NT2/D1 (cell line): ENCODE measurements at regions not wholly inside any gene's neighbourhood (a gene's known extent, or its start where the extent isn't known, plus 50 kb on each side); places are given as distances from the start of the nearest gene placed in this dataset.
"Not testable (repeated sequence)": the region's sequence is repeated elsewhere in the genome, so short reads cannot be mapped to it uniquely, and the experiment has no call there.

ENCODE experiments used
- DNase-seq: peaks from one replicate; pipeline ENCODE4 v3.0.0-alpha.2; 2011; ENCODE audit warnings: low read depth, low spot score
- H3K27me3 ChIP-seq: 2 replicates; pipeline ENCODE4 v1.6.0; 2011; ENCODE audit warnings: mild to moderate bottlenecking; ENCODE audit not compliant: insufficient read length, insufficient read depth
- H3K36me3 ChIP-seq: 2 replicates; pipeline ENCODE4 v1.6.1; 2011; ENCODE audit warnings: mild to moderate bottlenecking, low read length, mixed read lengths; ENCODE audit not compliant: insufficient read depth, insufficient read length
- H3K4me1 ChIP-seq: 2 replicates; pipeline ENCODE4 v1.5.1; 2011; ENCODE audit not compliant: insufficient read depth, insufficient read length
- H3K4me3 ChIP-seq: 2 replicates; pipeline ENCODE4 v1.5.1; 2011; ENCODE audit warnings: low read depth; ENCODE audit not compliant: insufficient read length
- H3K9ac ChIP-seq: 2 replicates; pipeline ENCODE4 v1.6.0; 2011; ENCODE audit warnings: low read depth; ENCODE audit not compliant: insufficient read length
- H3K9me3 ChIP-seq: 2 replicates; pipeline ENCODE4 v1.5.1; 2011; ENCODE audit warnings: mild to moderate bottlenecking, low read length; ENCODE audit not compliant: insufficient read depth
- SUZ12 ChIP-seq: IDR thresholded peaks from 2 replicates; pipeline ENCODE4 v1.6.1; 2011; ENCODE audit not compliant: insufficient read length, insufficient read depth; ENCODE audit errors: extremely low read depth
- YY1 ChIP-seq: IDR thresholded peaks from 2 replicates; pipeline ENCODE4 v1.6.1; 2011; ENCODE audit not compliant: insufficient read length, insufficient read depth
- ZNF274 ChIP-seq: IDR thresholded peaks from 2 replicates; pipeline ENCODE4 v1.6.1; 2011; ENCODE audit warnings: mild to moderate bottlenecking, low read depth, low read length

DNA sequence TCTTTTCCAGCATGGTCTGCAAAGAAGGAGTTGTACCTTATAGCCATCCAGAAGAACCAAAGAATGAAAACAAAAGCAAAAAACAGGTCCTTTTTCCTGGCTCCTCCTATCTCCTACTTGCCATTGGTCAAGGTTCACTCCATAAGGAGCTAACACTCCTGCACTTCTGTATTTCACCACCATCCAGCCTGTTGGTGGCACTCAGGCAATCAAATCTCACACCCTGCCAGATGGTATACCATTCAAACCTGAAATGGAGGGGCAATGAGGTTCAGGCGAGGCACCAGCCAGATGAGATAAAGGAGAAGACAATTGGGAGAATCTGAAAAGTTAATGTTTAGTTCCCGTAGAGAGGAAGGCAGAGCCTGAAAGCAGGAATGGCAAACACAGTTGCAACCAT is 203.8 kb downstream of the ALDH8A1 start:
- no peaks in the 10 kb centered on the region for H3K27me3 ChIP-seq
- H3K9ac ChIP-seq = no peak overlapping the region
- H3K36me3 ChIP-seq = no peaks in the 10 kb centered on the region
- no peak overlapping the region for H3K4me3 ChIP-seq
- no peaks in the 10 kb centered on the region for H3K4me1 ChIP-seq
- no peak for DNase-seq
- no peaks in the 10 kb centered on the region; the same call in 1 of the 2 replicates for H3K9me3 ChIP-seq
- TF ChIP-seq ZNF274 = no peak
- no peak for TF ChIP-seq SUZ12
- TF ChIP-seq YY1 = no peak

DNA sequence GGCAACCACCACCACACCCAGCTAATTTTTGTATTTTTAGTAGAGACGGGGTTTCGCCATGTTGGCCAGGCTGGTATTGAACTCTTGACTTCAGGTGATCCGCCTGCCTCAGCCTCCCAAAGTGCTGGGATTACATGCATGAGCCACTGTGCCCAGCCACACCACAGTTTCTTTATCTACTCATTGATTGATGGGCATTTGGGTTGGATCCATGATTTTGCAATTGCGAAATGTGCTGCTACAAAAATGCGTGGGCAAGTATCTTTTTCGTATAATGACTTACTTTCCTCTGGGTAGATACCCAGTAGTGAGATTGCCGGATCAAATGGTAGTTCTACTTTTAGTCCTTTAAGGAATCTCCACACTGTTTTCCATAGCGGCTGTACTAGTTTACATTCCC is 204.7 kb downstream of the ALDH8A1 start:
- DNase-seq, H3K9me3 ChIP-seq, H3K4me1 ChIP-seq, H3K36me3 ChIP-seq, H3K9ac ChIP-seq, H3K4me3 ChIP-seq, H3K27me3 ChIP-seq: not testable (repeated sequence)

DNA sequence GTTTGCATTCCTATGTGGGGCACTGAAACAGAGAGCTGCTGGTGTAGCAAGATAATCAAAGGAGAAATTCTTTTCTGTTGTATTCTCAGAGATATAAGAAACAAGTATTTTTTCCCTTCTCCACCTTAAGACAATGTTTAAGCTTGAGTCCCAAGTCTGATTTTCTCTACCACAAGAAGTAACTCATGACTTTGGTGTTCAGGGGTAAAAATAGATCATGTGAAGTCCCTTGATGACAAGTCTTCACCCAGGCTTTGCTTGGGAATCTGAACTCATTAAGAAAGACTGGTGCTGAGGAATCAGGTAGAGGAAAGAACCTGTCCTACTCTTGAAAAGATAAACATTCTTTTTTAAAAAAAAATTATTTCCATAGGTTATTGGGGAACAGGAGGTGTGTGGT is 205.6 kb downstream of the ALDH8A1 start:
- Histone ChIP-seq H3K9me3 (no peaks in the 10 kb centered on the region; the same call in 1 of the 2 replicates), H3K4me3 (no peak overlapping the region), H3K27me3 (no peaks in the 10 kb centered on the region), H3K36me3 (no peaks in the 10 kb centered on the region), H3K9ac (no peak overlapping the region), H3K4me1 (no peaks in the 10 kb centered on the region)
- DNase-seq = no peak
- TF ChIP-seq SUZ12 = no peak
- TF ChIP-seq ZNF274 = no peak
- TF ChIP-seq YY1 = no peak

DNA sequence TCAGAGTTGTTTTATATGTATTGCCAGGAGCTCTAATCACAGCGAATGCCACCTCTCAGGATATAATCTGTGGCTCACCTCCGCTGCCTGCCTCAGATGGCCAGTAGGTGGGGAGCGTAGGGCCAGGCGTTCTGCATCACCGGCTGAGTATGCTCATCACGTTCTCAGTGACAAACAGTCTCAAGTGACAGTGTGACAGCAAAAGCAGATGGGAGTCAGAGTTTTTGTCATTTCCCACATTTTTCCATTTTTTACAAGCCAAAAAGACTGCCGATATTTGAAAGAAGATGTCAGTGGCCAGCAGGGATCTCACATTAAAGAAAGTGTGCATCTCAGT is 208.7 kb downstream of the ALDH8A1 start:
- Histone ChIP-seq H3K36me3 (no peaks in the 10 kb centered on the region), H3K4me3 (no peak overlapping the region), H3K9ac (no peak overlapping the region), H3K9me3 (no peaks in the 10 kb centered on the region), H3K4me1 (no peaks in the 10 kb centered on the region), H3K27me3 (no peaks in the 10 kb centered on the region)
- no peak for DNase-seq
- no peak for TF ChIP-seq SUZ12
- no peak for TF ChIP-seq ZNF274

DNA sequence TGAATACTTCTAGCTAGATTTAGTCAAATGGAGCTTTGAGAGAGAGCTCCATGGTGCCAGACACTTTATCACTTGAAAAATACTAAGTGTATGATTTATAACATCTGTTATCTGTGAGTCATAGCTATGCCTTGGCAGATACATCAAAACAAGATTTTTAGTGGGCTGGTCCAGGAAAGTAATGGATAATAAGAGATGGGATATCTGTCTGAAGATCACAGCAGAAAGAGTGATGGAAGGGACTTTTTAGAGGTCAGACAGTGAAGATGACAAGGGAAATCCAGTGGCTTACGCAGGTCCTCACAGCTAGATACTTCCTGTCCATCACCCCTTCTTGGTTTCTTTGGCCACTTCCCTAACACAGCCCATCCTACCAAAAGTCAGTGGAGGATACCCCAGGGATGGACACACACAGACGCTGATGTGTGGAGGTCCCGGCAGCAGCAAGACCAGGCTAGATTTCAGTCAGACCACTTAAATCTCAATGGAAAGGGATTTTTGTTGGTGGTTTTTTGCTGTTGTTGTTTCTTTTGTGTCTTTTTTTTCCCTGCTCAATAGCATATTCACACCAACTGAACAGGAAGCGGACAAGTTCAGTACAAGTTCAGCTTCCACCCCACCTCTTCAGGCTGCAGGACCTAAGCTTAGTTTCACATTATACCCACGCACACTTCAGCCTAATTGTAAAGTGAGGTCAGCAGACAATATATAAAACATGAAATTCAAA is 209.3 kb downstream of the ALDH8A1 start:
- Histone ChIP-seq H3K9ac (no peak overlapping the region), H3K27me3 (no peaks in the 10 kb centered on the region), H3K4me3 (no peak overlapping the region), H3K9me3 (no peaks in the 10 kb centered on the region), H3K36me3 (no peaks in the 10 kb centered on the region), H3K4me1 (no peaks in the 10 kb centered on the region)
- no peak for TF ChIP-seq YY1
- no peak for TF ChIP-seq ZNF274
- TF ChIP-seq SUZ12 = no peak
- no peak for DNase-seq

DNA sequence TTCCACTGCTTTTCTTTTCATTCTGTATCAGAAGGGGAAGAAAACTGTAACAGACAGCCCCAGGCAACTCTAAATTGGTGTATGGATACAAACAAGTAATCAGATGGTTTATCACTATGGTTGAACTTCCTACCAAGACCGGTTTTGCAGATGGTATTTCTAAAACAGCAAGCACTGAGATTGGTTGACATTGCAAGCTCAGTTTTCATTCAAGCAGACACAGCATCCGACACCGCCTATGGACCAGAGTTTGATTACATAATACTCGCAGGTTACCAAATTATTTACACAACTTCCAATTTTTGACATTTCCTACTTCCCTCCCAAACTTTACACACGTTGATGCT is 209.9 kb downstream of the ALDH8A1 start:
- DNase-seq = no peak
- Histone ChIP-seq H3K9ac (no peak overlapping the region), H3K27me3 (no peaks in the 10 kb centered on the region), H3K36me3 (no peaks in the 10 kb centered on the region), H3K4me3 (no peak overlapping the region), H3K9me3 (no peaks in the 10 kb centered on the region), H3K4me1 (no peaks in the 10 kb centered on the region)
- TF ChIP-seq ZNF274 = no peak
- no peak for TF ChIP-seq SUZ12
- TF ChIP-seq YY1 = no peak

DNA sequence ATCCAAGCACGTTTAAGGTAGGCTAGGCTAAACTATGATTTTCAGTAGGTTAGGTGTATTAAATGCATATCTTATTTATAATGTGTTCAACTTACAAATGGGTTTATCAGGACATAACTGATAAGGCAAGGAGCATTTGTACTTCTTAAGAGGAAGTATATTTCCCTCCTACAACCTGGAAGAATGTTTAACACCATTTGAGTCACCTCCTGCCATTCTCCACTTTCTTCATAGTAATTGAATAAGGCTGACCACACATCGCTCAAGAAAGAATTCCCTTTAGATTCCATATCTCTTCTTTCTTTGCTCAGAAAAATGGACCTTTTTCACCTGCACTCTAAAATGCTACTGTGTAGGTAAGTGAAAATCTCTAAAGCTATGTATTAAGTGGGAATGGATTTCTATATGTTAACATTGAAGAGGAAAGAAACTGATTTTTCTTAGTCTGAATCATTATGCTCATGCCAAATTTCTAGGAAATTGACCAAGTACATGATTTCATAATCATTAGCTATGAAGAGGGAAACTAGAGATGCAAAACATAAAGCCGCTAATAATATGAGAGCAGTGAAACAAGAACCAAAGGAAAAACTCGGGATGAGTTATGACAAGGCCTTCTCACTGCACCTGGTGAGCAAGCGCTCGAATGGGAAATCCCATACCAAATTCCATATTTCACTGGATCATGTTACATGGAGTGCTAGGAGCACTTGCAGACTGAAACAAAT is 210.4 kb downstream of the ALDH8A1 start:
- no peaks in the 10 kb centered on the region for H3K27me3 ChIP-seq
- H3K4me3 ChIP-seq = no peak overlapping the region
- DNase-seq = no peak
- TF ChIP-seq YY1 (no peak), SUZ12 (no peak), ZNF274 (no peak)
- no peaks in the 10 kb centered on the region for H3K36me3 ChIP-seq
- no peak overlapping the region for H3K9ac ChIP-seq
- no peaks in the 10 kb centered on the region for H3K9me3 ChIP-seq
- H3K4me1 ChIP-seq = no peaks in the 10 kb centered on the region

DNA sequence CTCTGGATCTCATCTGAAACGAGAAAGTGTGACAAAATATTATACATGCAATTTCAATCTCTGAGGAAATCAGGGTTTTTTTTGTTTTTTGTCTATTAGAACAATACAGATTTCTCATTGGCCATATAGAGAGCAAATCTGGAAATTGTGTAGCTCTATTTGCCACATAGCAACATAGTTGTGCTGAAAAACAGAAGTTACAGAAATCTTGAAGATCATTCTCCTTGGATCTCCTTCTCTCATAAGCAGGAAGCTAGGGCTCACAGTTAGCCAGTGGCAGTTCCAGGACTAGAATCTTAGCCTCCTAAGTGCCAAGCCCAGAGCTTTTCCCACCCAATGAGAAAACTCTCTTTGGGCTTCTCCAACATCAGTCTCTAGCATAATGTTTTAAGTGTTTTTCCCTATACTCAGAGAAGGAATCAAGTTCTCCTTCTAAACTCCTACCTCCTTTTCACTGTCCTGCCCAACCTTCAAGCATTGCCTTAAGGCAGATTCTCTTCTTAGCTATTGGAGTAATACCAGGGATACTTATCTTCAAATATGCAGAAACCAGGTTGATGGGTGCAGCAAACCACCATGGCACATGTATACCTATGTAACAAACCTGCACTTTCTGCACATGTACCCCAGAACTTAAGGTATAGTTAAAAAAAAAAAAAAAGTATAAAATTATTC is 211.6 kb downstream of the ALDH8A1 start:
- no peaks in the 10 kb centered on the region for H3K4me1 ChIP-seq
- H3K4me3 ChIP-seq = no peak overlapping the region
- H3K36me3 ChIP-seq = no peaks in the 10 kb centered on the region
- H3K27me3 ChIP-seq = no peaks in the 10 kb centered on the region
- no peak overlapping the region for H3K9ac ChIP-seq
- no peaks in the 10 kb centered on the region for H3K9me3 ChIP-seq
- TF ChIP-seq YY1 (no peak), ZNF274 (no peak), SUZ12 (no peak)
- no peak for DNase-seq
